ENCODE measurements at regions not wholly inside any gene's neighbourhood (a gene's known extent, or its start where the extent isn't known, plus 50 kb on each side); places are given as distances from the start of the nearest gene placed in this dataset.
"Not testable (repeated sequence)": the region's sequence is repeated elsewhere in the genome, so short reads cannot be mapped to it uniquely, and the experiment has no call there.

DNA sequence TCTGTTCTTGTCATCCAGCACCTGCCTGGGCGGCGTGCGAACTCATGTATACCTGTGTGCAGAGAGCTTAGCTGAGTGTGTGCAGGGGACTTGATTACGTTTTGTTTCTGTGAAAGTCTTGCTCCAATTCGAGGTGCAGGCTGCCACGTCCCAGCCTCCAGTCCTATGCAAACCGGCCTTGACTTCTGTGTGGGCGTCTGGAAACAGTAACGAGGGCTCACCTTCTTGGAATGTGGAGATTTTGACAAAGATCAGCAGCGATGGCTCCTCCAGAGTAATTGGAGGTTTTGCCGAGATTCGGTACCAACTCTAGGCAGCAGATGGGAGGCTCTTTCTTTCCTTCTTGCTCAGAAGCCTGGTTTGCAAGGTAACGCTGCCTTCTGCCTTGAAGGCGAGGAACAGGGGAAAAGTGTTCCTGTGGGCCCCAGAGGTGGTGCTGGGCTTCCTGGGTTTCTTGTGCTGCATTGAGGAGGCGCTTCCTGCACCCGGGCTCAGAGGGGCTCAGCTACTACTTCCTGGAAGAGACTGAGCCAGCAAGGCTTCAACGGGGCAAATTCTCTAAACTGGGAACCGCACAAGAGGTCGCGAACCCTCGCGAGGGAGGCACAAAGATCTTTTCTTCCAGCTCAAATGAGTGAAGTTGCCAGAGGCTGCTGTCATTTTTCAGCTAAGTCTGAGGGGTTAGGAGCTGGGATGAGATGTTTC is 249.0 kb downstream of the AACS start:
- DNase-seq = no peak

DNA sequence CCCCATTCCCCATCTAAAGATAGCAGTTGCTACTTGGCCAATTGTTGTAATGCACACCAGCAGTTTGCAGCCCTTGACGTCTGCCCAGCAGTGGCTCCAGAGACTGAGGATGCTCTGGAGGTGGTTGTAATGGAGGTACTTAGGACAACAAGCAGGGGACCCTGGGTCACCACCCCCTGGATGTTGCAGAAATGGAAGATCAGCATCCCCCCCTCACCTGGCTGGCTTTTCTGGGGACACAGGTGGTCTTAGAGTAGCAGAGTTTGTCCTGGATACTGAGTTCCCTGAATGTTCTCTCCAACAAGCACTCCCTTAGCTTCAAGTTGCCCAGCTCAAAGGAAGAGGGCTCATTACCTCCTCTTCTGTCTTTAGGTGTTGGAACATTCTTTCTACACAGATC is 250.5 kb downstream of the AACS start:
- DNase-seq = no peak

DNA sequence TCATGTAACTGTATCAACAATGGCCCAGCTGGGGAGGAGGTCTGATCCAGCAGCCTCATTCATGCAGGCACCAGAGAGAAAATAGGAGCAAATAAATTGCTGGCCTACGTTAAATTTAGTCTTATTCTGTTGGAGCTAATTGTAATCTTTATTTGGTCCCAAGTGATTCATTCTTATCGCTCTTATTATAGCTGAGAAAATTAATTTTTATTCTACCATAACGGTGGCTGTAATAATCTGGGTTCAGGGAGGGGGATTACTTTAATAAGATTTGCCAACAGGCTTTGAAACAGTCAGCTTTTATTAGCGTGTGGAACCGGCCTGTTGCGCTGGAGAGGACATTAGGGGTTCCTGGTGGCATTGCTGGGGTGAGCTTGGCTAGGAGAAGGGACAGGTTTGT is 254.9 kb downstream of the AACS start:
- no peak for DNase-seq

DNA sequence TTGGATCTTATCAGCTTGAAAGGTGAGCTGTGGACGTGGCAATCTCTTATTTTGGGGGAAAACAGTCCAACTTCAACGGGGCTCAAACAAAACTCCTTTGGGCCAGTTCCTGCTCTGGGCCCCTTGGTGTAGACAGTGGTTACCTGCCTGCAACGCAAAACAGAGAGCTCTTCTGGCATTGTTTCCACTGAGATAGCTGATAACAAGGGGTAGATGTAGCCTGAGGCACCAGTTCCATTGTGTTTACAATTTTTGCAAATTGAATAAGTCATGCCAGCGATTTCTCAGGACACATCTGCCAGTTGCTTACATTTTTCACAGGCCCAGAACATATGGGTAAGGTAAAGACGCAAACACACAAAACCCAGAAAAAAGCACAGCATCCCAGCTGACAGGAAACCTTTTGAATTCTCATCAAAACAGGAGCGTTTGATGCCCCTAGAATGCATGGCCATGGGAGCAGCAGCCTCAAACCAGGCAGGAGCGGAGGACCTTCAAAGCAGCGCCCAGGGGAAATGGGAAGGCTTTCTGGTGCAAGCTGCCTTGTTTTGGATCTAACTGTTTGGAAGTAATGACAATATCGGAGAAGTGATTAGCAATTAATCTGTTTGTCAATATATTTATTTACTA is 259.7 kb downstream of the AACS start:
- DNase-seq = no peak

DNA sequence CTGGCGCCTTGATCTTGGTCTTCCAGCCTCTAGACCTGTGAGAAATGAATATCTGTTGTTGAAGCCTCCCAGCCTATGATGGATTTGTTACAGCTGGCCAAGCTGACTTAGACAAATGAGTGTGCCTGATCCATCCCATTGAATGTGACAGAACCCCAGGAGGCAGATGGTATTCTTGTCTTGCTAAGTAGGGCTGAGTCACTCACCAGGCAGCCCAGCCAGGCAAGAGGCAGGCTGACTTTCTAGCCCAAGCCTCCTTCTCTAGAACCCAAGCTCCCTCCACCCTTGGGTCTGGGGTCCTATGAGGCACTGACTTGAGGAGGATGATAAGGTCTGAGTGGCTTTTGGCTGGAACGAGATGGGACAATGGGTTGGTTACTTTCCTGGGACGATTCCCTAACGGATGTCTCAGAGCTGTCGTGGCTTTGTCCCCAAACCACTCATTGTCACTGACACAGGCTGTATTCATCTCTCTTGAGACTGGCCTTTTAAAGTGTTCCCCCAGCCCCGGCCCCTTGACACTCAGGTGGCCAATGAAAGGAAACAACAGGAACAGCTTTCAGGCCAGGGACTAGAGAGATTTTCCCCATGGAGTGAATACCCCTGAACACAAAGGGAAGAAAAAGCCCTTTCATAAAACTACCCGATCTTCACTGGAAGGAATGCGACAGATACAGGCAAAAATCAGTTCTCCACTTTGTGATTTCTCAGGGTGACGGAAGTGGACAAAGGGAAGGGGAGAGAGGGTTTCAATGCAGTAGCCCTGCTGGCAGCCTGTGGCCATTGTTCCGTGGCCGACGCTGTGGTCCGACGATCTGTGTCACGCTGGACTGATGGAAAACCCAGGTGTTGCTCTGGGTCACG is 264.2 kb downstream of the AACS start:
- DNase-seq = no peak

DNA sequence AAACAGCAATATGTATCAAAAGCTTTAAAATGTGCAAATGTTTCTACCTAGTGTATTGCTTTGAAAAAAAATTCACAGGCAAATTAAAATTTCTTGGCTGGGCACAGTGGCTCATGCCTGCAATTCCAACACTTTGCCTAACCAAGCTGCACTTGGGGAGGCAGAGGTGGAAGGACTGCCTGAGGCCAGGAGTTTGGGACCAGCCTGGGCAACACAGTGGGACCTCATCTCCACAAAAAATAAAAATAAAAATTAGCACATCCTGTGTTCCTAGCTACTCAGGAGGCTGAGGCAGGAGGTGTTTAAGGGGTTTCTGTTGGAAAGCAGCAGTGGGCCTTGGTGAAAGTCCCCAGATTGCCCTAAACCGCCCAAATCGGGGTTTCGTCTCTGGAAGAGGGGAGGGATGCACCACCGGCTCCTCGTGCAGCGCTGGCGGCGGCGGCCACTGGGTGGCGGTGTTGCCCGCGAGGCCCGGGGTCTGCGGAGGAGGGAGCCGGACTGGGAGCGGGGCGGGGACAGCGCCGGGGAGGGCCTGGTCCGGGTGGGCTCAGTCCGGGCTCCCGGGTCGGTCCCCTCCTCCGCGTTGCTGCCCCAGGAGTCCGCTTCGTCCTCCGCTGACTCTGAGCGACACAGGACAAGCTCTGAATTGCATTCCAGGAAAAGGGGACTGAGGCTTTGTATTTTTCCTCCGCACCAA is 265.6 kb downstream of the AACS start:
- peak in 1 of 2 donors; percentile 1 for DNase-seq

DNA sequence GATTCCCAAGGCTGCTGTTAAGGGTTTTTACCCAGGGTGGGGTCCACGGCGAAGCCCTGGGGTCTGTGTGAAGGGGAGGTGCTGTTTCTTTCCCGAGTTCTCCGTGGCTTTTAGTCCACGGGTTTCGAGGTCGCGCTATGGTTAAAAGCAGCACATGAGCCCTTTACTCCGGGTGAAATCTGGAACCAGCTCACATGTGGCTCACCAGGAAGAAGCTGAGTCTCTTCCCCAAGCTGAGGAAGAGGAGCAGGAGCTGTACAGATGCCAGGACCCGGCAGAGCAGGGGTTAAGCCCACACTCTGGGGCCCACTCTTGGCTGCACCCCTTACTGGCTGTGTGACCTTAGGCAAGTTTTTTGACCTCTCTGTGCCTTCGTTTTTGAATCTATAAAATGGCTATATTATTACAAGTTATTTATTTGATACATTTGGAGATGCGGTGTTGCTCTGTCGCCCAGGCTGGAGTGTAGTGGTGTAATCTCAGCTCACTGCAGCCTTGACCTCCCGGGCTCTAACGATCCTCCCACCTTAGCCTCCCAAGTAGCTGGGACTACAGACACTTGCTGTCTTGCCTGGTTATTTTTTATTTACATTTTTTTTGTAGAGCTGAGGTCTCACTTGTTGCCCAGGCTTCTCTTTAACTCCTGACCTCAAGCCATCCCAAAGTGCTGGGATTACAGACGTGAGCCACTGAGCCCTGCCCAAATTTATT is 266.3 kb downstream of the AACS start:
- DNase-seq = no peak

DNA sequence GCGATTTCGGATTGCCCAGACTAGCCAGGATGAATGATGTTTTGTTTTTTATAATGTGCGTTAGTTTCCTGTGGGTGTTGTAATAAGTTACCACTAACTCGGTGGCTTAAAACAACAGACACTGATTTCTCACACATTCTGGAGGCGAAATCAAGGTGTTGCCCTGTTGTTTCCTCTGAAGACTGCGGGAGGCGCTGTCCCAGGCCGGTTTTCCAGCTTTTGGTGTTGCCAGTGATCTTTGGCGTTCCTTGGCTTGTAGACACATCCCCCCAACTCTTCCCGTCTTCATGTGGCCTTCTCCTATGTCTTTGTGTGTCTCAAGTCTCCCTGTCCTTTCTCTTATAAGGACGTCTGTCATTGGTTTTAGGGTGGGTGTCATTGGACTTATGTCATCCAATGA is 267.7 kb downstream of the AACS start:
- no peak for DNase-seq

DNA sequence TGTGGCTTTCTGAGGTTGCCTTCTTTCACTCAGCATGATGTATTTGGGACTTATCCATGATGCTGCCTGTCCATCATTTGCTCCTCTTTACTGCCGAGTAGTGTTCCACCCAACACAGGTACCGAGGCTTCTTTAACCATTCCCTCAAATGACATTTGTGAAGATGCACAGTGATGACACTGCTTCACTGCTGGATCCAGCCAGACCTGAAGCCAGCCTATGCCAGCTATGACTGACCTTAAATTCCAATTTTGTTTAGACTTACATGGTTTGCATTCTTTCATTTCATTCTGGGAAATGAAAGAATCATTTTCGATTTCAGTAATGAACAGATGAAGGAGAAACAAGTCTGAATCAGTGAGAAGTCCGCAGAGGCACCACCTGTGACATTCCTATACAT is 271.0 kb downstream of the AACS start:
- no peak for DNase-seq

DNA sequence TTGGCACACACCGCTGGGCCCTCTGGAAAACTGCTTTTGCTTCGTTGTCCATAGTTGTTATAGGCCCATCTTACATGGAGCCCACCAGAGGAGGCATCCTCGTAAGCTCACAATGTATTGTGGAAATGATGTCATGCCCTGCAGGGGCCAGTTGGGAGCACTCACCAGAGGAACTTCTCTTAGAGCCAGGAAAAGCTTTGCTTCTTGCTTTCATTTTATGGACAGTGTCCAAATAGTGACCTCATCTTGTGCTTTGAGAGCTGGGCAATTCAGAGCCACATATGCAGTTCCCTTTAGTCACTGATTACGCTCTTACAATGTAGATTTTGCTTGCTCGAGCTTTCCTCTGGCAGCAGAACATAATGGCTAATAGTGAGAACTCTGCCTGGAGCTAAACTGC is 275.6 kb downstream of the AACS start:
- DNase-seq = no peak

DNA sequence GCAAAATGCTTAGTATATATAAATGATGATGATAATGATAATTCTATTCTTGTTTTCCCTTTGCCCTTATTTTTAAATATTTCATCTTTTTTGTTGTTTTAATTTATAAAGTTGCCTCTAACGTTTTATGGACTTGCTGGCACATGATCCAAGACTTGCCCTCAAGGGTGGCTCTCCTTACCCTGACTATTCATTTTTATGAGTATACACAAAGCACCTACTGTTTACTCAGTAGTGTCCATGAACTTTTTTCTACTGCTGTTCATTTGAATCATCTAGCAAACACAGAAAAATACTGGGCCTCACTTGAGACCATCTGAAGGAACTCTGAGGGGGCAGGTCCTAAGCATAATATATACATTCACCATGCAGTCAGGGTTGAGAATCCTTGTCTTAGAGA is 276.2 kb downstream of the AACS start:
- no peak for DNase-seq

DNA sequence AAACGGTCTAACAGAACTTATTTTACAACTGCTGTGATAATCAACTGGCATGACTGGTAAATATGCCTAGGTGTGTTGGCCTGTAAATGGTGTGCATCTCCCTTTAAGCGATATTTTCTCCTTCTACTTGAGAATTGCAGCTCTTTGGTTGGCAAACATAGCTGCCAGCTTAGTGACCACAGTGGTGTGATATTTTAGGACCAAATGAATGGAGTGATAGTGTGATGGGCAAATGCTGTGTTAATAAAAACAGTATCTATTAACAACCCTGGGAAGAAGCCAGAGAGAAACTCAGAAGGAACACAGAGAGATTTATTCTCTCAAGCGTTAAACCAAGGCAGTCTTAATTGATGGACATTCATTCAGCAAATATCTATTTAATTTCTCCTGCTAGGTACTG is 278.4 kb downstream of the AACS start:
- DNase-seq = no peak

DNA sequence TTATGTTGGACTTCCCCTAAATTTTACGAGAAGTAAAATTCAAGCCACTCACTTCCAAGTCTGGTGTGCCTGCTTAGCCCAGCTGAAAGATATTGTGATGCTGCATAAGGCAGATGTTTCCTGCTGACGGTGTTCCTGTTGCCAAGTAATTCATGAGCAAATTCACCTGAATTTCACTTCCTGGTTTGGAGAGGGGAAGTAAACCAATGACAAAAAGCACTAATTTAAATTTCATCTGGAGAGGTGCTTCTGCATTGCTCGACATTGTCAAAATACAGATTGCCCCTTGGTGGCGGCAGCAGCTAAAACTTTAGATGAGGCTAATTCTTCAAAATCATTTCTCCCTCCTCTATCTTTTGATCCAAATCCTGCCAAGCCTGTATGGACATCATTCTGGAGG is 281.1 kb downstream of the AACS start:
- DNase-seq = no peak

DNA sequence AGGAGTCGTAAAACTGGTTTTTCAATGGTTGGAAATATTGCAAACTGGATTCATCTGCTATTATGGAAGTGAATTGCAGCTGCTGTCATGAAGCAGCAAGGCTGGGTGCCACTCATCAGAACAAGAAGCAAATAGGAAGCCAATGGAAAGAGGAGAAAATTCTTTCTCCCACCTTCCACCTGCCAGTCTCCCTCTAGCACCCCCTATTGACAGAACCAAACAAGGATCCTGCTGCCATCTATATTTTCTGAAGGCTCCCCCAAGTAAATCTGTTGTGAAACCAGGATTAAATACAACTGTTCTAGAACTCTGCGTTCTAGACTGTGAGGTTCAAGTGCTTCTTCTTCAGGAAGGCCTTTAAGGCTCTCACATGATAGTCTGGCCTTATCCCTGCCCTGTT is 286.6 kb downstream of the AACS start:
- DNase-seq = no peak

DNA sequence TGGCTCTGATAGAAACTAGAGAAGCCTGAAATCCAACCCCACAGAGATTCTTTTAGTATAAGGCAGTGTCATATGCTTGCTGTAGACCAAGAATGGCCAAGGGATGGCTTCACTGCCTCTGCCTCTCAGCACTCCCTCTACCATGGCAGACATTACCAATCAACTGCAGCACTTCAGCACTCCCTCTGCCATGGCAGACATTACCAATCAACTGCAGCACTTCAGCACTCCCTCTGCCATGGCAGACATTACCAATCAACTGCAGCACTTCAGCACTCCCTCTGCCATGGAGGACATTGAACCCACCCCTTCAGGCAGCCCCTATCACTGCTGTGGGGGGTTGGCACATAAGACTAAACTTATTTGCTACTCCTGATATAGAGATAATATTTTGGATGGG is 287.8 kb downstream of the AACS start:
- DNase-seq = not testable (repeated sequence)

DNA sequence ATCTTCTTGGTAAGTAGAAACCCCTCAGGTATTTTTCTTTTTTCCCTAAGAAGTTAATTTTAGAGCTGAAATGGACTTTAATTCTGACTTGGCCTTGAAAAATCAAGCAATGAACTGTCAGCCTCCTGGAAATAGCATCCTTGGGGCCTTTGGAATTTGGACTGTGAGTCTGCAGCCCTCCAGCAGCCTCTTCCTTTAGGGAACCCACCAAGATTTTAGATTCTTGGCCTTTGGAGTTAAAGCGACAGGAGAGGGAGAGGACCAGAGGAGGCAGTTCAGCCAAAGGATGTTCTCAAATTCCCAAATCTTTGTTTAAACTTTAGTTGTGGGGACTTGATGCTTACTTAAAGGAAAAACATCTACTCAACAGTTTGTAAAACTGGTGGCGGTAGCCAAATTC is 288.6 kb downstream of the AACS start:
- DNase-seq = no peak

DNA sequence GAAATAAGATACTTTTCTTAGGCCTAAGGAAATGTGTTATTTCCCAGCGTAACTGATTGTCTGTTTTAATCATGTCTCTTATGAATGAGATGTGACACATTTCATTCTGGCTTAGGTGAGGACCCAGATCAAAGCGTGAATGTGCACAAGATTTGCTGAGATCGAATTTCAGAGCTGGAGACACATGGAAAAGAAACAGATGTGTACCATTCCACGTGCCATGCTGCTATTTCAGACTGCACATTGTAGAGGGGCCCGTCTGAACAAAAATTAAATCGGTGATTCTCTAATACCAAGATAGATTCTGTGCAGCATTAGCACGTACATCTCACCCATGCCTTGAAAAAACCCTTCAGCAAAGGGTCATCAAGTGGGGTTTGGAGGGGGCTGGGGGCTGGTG is 290.4 kb downstream of the AACS start:
- DNase-seq = no peak

DNA sequence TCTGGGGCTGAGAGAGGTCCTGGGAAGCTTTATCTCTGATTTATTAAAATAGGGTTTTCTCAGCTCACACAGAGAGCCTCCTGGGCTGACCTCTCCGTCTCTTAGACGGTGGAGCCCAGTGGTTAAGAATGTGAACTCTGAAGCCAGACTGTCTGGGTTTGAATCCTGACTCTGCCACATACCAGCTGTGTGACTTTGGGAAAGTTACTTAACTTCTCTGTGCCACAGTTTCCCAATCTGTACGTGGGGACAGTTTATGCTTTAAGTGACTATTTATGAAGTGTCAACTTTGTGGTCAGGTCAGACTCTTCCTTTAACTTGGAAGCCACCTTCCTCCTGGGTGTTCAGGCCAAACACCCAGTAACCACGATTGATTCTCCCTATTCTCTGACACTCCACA is 290.9 kb downstream of the AACS start:
- no peak for DNase-seq

DNA sequence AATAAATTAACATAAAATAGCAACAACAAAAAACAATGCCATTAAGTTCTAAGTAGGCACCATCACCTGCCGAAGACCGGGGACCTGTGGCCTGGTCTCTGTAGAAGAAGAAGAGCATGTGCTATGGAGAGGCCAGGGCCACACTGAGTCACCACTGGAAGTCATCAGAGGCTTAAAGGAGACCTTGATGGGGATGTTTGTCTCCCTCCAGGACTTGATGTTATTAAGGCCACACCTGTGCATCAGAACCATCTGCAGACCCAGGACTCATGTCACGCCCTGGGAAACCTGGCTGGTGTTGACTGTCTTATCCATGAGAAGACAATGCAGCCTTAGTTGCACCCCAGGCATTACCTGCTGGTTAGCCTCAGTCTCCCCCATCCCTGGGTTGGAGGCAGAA is 292.3 kb downstream of the AACS start:
- no peak for DNase-seq

DNA sequence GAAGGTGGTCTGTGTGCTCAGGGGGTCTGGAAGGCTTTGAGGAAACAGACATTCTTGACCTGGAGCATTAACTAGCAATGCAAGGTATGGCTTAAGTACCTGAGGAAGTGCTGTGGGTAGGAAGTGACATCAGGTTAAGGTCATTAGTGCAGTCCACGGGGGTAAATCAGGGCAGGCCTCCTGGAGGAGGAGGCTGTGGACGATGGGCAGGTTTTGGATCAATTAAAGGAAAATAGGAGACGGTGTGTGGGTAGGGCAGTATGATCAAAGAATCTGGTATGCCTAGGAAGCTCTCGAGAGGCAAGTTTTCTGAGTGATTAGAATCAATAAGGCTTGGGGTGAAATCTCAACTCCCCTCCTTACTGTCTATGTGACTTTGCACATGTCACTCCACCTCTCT is 295.3 kb downstream of the AACS start:
- no peak for DNase-seq

DNA sequence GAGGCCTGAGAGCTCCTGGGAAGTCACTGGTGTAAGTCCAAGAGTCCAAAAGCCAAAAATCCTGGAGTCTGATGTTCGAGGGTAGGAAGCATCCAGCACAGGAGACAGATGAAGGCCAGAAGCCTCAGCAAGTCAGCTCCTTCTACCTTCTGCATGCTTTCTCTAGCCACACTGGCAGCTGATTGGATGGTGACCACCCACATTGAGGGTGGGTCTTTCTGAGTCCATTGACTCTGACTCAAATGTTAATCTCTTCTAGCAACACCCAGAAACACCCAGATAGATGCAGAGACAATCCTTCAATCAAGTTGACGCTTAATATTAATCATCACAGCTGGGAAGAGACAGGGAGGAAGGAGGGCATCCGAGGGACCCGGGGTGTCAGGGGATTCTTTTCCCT is 305.8 kb downstream of the AACS start:
- DNase-seq = no peak

DNA sequence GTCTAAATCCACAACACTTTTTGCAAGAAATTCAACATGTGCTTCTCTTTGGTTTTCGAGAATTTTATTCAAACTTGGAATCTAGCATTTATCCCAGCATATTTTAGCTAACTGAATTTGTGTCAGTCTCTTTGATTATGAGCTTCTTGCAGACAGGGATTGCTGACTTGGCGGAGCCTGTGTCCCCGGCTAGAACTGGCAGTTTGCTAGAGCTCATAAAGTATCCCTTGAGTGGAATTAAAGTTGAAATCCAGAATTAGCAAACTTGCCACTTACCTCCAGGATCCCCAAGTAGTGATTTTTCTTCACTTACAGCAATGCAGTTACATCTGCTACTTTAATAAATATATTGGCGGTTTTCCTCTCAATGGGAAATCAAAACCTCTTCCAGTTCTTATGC is 306.9 kb downstream of the AACS start:
- no peak for DNase-seq

DNA sequence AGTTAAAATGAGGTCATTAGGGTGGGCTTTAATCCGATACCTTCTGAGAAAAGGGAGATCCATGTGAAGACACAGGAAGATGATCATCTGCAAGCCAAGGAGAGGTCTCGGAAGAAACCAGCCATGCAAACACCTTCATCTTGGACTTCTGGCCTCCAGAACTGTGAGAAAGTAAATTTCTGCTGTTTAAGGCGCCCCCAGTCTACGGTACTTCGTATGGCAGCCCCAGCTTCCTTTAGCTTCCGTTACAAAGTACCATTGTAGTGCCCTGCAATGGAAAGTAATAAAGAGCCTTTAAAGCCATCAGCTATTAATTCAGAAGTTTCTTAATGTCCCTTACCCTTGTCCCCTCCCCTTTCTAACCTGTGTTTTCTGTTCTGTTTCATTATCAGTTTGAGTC is 308.1 kb downstream of the AACS start:
- no peak for DNase-seq
